OCI-LY7 (cell line): ENCODE measurements at regions not wholly inside any gene's neighbourhood (a gene's known extent, or its start where the extent isn't known, plus 50 kb on each side); places are given as distances from the start of the nearest gene placed in this dataset.

Experiments
- EZH2phosphoT487 ChIP-seq: fragments of 200-600 bp; sonication (generic); IDR thresholded peaks from 2 replicates; pipeline ENCODE4 v1.6.1; 2018; ENCODE audit warnings: low read depth, borderline replicate concordance, mild to moderate bottlenecking, mixed run types, antibody characterized with exemption, low read length, moderate library complexity, mixed read lengths
- TF ChIP-seq, protein P1 (sequence below): fragments of 200-600 bp; sonication (generic); conservative IDR thresholded peaks from 2 replicates; pipeline ENCODE4 v1.5.1; 2014; ENCODE audit warnings: mild to moderate bottlenecking, antibody characterized with exemption, low read length, moderate library complexity, mixed read lengths

GRCh38 chr6:114690625-114691024 lies 347.8 kb upstream of the HS3ST5 start:
- TF ChIP-seq, protein P1, sequence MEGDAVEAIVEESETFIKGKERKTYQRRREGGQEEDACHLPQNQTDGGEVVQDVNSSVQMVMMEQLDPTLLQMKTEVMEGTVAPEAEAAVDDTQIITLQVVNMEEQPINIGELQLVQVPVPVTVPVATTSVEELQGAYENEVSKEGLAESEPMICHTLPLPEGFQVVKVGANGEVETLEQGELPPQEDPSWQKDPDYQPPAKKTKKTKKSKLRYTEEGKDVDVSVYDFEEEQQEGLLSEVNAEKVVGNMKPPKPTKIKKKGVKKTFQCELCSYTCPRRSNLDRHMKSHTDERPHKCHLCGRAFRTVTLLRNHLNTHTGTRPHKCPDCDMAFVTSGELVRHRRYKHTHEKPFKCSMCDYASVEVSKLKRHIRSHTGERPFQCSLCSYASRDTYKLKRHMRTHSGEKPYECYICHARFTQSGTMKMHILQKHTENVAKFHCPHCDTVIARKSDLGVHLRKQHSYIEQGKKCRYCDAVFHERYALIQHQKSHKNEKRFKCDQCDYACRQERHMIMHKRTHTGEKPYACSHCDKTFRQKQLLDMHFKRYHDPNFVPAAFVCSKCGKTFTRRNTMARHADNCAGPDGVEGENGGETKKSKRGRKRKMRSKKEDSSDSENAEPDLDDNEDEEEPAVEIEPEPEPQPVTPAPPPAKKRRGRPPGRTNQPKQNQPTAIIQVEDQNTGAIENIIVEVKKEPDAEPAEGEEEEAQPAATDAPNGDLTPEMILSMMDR = peak; percentile 34; the same call in 1 of the 2 replicates
- TF ChIP-seq EZH2phosphoT487 = no peak
